RWPE2 (cell line): ENCODE measurements at regions not wholly inside any gene's neighbourhood (a gene's known extent, or its start where the extent isn't known, plus 50 kb on each side); places are given as distances from the start of the nearest gene placed in this dataset.

Experiments used
- ATAC-seq: fragments of 200-7000 bp; cut with Tn5 transposase; 3 replicates; pipeline ENCODE4 v1.9.1; 2021; ENCODE audit warnings: low read depth
- DNase-seq: peaks from one replicate; pipeline ENCODE4 v3.0.0-alpha.2; 2020; ENCODE audit warnings: low spot score
- H3K27ac ChIP-seq: fragments of 450-650 bp; 2 replicates; pipeline ENCODE4 v1.5.1; 2017; ENCODE audit warnings: mild to moderate bottlenecking; ENCODE audit not compliant: poor library complexity, severe bottlenecking
- H3K27me3 ChIP-seq: fragments of 250-450 bp; sonication (Bioruptor Pico); 2 replicates; pipeline ENCODE4 v1.5.1; 2021; ENCODE audit warnings: mild to moderate bottlenecking, moderate library complexity; ENCODE audit not compliant: insufficient read depth, poor library complexity, severe bottlenecking
- H3K36me3 ChIP-seq: fragments of 250-450 bp; sonication (Bioruptor Pico); 2 replicates; pipeline ENCODE4 v1.5.1; 2020; ENCODE audit warnings: low read depth, mild to moderate bottlenecking, moderate library complexity
- H3K4me1 ChIP-seq: fragments of 250-450 bp; sonication (Bioruptor Pico); 2 replicates; pipeline ENCODE4 v1.5.1; 2021; ENCODE audit warnings: mild to moderate bottlenecking, moderate library complexity; ENCODE audit not compliant: insufficient read depth, poor library complexity, severe bottlenecking
- H3K4me3 ChIP-seq: fragments of 250-450 bp; sonication (Bioruptor Pico); 2 replicates; pipeline ENCODE4 v1.5.1; 2021; ENCODE audit warnings: mild to moderate bottlenecking, moderate library complexity; ENCODE audit not compliant: severe bottlenecking
- H3K9me3 ChIP-seq: fragments of 250-450 bp; sonication (Bioruptor Pico); 2 replicates; pipeline ENCODE4 v1.5.1; 2021; ENCODE audit warnings: mild to moderate bottlenecking, moderate library complexity; ENCODE audit not compliant: severe bottlenecking
- CTCF ChIP-seq: fragments of 450-650 bp; IDR thresholded peaks from one replicate; pipeline ENCODE4 v1.5.1; 2017; ENCODE audit warnings: mild to moderate bottlenecking, moderate library complexity; ENCODE audit not compliant: poor library complexity, severe bottlenecking

GRCh38 chr6:43992783-43993644 is 134.2 kb downstream of the MRPL14 start:
- no peaks in the 10 kb centered on the region for H3K9me3 ChIP-seq
- no peak overlapping the region for H3K27ac ChIP-seq
- DNase-seq (no peak), ATAC-seq (no peak)
- no peak overlapping the region for H3K4me3 ChIP-seq
- TF ChIP-seq CTCF: no peak
- H3K4me1 ChIP-seq: peaks cover 5% of the 10 kb centered on the region
- no peaks in the 10 kb centered on the region for H3K27me3 ChIP-seq
- no peaks in the 10 kb centered on the region for H3K36me3 ChIP-seq

DNA sequence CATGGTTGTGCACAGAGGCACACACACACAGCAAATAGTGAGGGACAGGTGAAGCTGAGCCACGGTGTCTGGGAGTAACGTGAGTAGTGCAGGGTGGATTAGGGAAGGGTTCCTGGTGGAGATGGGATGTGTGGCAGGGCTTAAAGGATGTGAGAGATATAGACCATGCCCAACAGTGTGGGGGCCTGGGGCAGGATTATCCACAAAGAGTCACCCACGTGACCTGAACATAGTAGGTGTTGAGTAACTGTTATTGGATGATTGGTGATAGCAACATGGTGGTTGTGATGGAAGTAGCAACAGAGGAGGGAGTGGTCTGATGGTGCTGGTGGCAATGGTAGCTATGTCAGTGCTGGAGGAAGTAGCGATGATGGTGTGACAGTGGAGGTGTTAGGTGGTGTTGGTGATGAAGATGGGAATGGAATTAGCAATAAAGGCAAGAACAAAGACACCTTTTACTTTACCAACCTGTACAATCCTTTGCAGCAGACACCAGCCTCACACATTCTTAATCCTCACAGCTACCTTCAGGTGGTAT is 135.1 kb downstream of the MRPL14 start:
- Histone ChIP-seq H3K4me1 (peaks cover 5% of the 10 kb centered on the region), H3K27ac (no peak overlapping the region)
- ATAC-seq: no peak

DNA sequence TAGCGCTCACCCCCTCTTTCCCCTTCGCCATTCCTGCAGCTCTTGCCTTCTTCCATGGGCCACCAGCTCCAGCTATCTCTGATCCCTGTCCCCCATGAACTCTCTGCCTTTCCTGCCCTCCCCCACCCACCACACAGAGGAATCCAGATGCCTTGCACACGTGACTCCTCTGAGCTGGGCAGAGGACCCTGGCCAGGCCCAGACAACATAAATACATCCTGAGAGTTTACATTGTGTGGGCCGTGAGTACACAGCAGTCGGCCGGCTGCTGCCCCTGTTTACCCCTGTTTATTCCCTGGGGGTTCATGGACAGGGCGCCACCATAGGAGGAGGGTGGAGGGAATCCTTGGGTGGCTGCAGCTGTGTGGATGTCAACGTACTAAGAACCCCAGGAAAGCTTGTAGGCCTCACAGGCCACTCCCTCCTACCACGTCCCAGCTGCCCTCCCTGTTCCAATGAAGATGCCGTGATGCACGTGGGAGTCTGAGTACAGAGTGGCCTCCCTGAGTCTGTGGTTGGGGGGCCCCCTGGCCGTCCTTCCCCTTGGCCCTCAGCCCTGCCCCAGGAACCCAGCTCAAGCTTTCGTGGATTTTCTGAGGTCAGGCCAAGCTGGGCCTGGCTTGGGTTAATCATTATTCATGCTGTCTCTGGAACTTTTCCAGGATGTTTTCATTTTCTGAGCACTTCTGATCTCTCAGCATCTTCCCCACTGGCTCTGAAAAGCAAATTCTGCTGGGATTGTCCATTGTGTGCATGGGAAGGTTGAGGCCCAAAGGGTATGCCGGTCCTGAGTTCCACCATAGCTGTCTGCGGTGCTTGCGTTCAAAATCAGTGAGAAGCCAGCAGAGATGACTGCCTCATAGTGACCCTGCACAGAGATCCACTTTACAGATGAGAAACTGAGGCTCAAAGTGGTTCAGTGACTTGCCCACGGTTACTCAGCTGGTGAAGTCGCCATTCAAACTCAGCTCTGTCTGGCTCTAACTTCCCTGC is 136.3 kb downstream of the MRPL14 start:
- Histone ChIP-seq H3K9me3 (no peaks in the 10 kb centered on the region), H3K4me1 (peaks cover 5% of the 10 kb centered on the region), H3K4me3 (no peak overlapping the region), H3K27ac (no peak overlapping the region), H3K27me3 (no peaks in the 10 kb centered on the region), H3K36me3 (no peaks in the 10 kb centered on the region)
- DNase-seq (no peak), ATAC-seq (no peak)
- no peak for TF ChIP-seq CTCF

More for the DNA sequence above, 135.1 kb downstream of the MRPL14 start:
- no peaks in the 10 kb centered on the region for H3K27me3 ChIP-seq
- no peaks in the 10 kb centered on the region for H3K9me3 ChIP-seq
- no peak overlapping the region for H3K4me3 ChIP-seq
- H3K36me3 ChIP-seq: no peaks in the 10 kb centered on the region
- TF ChIP-seq CTCF: no peak
- no peak for DNase-seq

GRCh38 chr6:43990275-43990626 is 137.0 kb downstream of the MRPL14 start:
- peak; percentile 26; the same call in 1 of the 3 replicates for ATAC-seq
- Histone ChIP-seq H3K27ac (no peak overlapping the region), H3K27me3 (no peaks in the 10 kb centered on the region), H3K4me3 (no peak overlapping the region), H3K36me3 (no peaks in the 10 kb centered on the region), H3K9me3 (no peaks in the 10 kb centered on the region), H3K4me1 (peaks cover 5% of the 10 kb centered on the region)
- DNase-seq: no peak
- TF ChIP-seq CTCF: no peak
